PC-3 (cell line): ENCODE measurements at regions not wholly inside any gene's neighbourhood (a gene's known extent, or its start where the extent isn't known, plus 50 kb on each side); places are given as distances from the start of the nearest gene placed in this dataset.

Source experiments
- ATAC-seq: fragments of 200-7000 bp; cut with Tn5 transposase; 2 replicates; pipeline ENCODE4 v1.9.1; 2020; ENCODE audit warnings: mild to moderate bottlenecking, moderate library complexity
- BruUV-seq: library from RNA; stranded (reverse); fragments of 400-500 nt; replicated peaks from 2 replicates; lab custom pipeline; 2021; lab: Mats Ljungman, UMichigan
- CTCF ChIA-PET: fragments of 300-600 bp; sonication (Branson Sonifier 250); formaldehyde crosslinking; loops from one replicate; lab custom pipeline; 2022; ENCODE audit warnings: antibody characterized with exemption; lab: Charles Lee
- POLR2A ChIA-PET: fragments of 300-600 bp; sonication (Branson Sonifier 250); formaldehyde crosslinking; loops from one replicate; lab custom pipeline; 2022; ENCODE audit warnings: antibody characterized with exemption; ENCODE audit not compliant: unreplicated experiment; lab: Charles Lee
- DNase-seq: peaks from one replicate; pipeline ENCODE4 v3.0.0-alpha.2; 2015
- H2AFZ ChIP-seq: fragments of 300-600 bp; sonication (generic); 2 replicates; pipeline ENCODE4 v1.6.0; 2016; ENCODE audit warnings: antibody characterized with exemption, low read length
- H3F3A ChIP-seq: fragments of 300-600 bp; sonication (generic); one replicate; pipeline ENCODE4 v1.6.0; 2017; ENCODE audit warnings: antibody characterized with exemption, low read length, control low read depth, mild to moderate bottlenecking; ENCODE audit not compliant: unreplicated experiment
- H3K27ac ChIP-seq: fragments of 300-600 bp; sonication (generic); 2 replicates; pipeline ENCODE4 v1.5.1; 2016; ENCODE audit warnings: mild to moderate bottlenecking, low read length
- H3K27me3 ChIP-seq: fragments of 300-600 bp; sonication (generic); 2 replicates; pipeline ENCODE4 v1.6.1; 2016; ENCODE audit warnings: low read length, mixed read lengths
- H3K36me3 ChIP-seq: fragments of 300-600 bp; sonication (generic); 2 replicates; pipeline ENCODE4 v1.6.1; 2016; ENCODE audit warnings: low read depth, mixed run types, low read length, mixed read lengths
- H3K4me1 ChIP-seq: fragments of 300-600 bp; sonication (generic); 2 replicates; pipeline ENCODE4 v1.5.1; 2016; ENCODE audit warnings: low read length; ENCODE audit not compliant: insufficient read depth
- H3K4me2 ChIP-seq: fragments of 300-600 bp; sonication (generic); 2 replicates; pipeline ENCODE4 v1.6.0; 2016; ENCODE audit warnings: low read length
- H3K4me3 ChIP-seq: fragments of 300-600 bp; sonication (generic); 2 replicates; pipeline ENCODE4 v1.5.1; 2016; ENCODE audit warnings: mild to moderate bottlenecking, low read length, mixed read lengths
- H3K79me2 ChIP-seq: fragments of 300-600 bp; sonication (generic); 2 replicates; pipeline ENCODE4 v1.6.1; 2017; ENCODE audit warnings: low read length, mixed read lengths
- H3K9ac ChIP-seq: fragments of 300-600 bp; sonication (generic); 2 replicates; pipeline ENCODE4 v1.6.0; 2016; ENCODE audit warnings: mild to moderate bottlenecking, low read length
- H3K9me2 ChIP-seq: fragments of 300-600 bp; sonication (generic); replicated peaks from 2 replicates; pipeline ENCODE4 v1.6.1; 2016; ENCODE audit warnings: mixed run types, low read length, mixed read lengths
- H3K9me3 ChIP-seq: fragments of 300-600 bp; sonication (generic); 2 replicates; pipeline ENCODE4 v1.6.1; 2016; ENCODE audit warnings: low read length, mixed read lengths
- H4K20me1 ChIP-seq: fragments of 300-600 bp; sonication (generic); 2 replicates; pipeline ENCODE4 v1.6.1; 2016; ENCODE audit warnings: low read length, mixed read lengths
- EZH2 ChIP-seq: fragments of 300-600 bp; sonication (generic); IDR thresholded peaks from one replicate; pipeline ENCODE4 v1.6.1; 2017; ENCODE audit warnings: antibody characterized with exemption, mild to moderate bottlenecking, low read length; ENCODE audit not compliant: unreplicated experiment
- EZH2phosphoT487 ChIP-seq: fragments of 300-600 bp; sonication (generic); IDR thresholded peaks from 2 replicates; pipeline ENCODE4 v1.6.1; 2018; ENCODE audit warnings: mild to moderate bottlenecking, antibody characterized with exemption, low read length, borderline replicate concordance
- intact Hi-C: fragments of 100-400 bp; cut with micrococcal nuclease; formaldehyde crosslinking; loops from 2 replicates; pipeline ENCODE4 v1.9.0; 2023
- TF ChIP-seq, protein P1 (sequence below): fragments of 300-600 bp; sonication (generic); conservative IDR thresholded peaks from 2 replicates; pipeline ENCODE4 v1.5.1; 2017; ENCODE audit warnings: antibody characterized with exemption, low read depth, mild to moderate bottlenecking, low read length

DNA sequence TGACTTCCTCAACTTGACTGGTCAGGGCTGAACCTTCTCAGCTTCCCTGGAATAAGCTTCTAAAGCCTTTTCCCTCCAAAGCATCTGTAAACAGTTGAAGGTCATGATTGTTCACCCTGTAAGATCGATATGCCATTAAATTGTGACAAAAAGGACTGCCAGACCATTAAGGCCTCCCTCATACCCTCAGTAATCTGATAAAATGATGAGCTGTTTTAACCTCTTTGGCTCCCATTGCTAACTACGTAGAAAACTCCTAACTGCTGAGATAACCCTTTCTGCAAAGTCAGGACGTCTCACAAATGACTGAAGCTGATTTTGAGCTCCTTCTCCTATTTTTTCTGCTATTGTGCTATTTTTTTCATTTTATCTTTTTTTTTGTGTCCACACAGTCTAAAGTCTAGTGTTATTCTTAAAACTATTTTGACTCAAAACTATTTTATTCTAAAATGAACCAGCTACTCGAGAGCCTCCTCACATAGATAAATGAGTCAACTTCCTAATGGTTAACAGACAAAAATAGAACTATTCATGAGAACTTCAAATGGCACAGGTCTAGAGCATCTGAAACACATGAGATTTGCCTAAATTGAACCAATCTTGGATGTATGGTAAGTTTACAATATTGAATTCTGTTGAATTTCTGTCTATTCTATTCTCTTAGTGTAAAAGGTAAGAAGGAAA is 395.6 kb upstream of the TLE4 start:
- Histone ChIP-seq H3K9me2 (no peaks in the 10 kb centered on the region), H3K4me1 (no peaks in the 10 kb centered on the region), H3F3A (no peaks in the 10 kb centered on the region), H3K27ac (no peak overlapping the region), H3K36me3 (no peaks in the 10 kb centered on the region), H3K27me3 (no peaks in the 10 kb centered on the region), H3K4me3 (no peak overlapping the region), H4K20me1 (no peaks in the 10 kb centered on the region), H3K9ac (no peak overlapping the region), H2AFZ (no peak overlapping the region), H3K9me3 (no peaks in the 10 kb centered on the region), H3K4me2 (no peak overlapping the region), H3K79me2 (no peaks in the 10 kb centered on the region)
- ATAC-seq (no peak), DNase-seq (no peak)
- POLR2A ChIA-PET, result no interaction called here
- TF ChIP-seq, protein P1, sequence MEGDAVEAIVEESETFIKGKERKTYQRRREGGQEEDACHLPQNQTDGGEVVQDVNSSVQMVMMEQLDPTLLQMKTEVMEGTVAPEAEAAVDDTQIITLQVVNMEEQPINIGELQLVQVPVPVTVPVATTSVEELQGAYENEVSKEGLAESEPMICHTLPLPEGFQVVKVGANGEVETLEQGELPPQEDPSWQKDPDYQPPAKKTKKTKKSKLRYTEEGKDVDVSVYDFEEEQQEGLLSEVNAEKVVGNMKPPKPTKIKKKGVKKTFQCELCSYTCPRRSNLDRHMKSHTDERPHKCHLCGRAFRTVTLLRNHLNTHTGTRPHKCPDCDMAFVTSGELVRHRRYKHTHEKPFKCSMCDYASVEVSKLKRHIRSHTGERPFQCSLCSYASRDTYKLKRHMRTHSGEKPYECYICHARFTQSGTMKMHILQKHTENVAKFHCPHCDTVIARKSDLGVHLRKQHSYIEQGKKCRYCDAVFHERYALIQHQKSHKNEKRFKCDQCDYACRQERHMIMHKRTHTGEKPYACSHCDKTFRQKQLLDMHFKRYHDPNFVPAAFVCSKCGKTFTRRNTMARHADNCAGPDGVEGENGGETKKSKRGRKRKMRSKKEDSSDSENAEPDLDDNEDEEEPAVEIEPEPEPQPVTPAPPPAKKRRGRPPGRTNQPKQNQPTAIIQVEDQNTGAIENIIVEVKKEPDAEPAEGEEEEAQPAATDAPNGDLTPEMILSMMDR, result no peak
- no peak for TF ChIP-seq EZH2
- TF ChIP-seq EZH2phosphoT487, result no peak
- CTCF ChIA-PET, result no interaction called here
- BruUV-seq, result no TSS peak
- intact Hi-C loops, result no loop called here

DNA sequence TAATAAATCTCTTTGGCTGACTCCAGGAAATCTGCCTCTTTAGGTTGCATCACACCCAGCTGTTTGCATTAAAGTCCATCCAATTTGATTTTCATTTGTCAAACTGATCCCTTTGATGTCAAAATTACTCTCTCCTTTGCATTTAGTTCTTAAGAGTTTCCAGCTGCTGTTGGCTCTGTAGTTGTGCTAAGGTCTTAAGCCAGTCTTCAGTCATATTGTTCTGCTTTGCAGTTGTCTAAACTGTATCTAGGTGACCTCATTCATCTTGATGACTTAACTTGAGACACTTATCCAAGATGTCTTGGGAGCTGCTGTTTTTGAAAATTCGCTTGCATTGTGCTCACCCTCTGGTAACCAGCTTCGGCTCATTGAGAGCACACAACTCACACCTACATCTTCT is 386.9 kb upstream of the TLE4 start:
- no peaks in the 10 kb centered on the region for H3K9me2 ChIP-seq
- no peaks in the 10 kb centered on the region for H3K9me3 ChIP-seq
- no peak overlapping the region for H3K4me3 ChIP-seq
- H2AFZ ChIP-seq, result no peak overlapping the region
- intact Hi-C loops, result no loop called here
- ChIA-PET POLR2A (no interaction called here), CTCF (no interaction called here)
- no peak for TF ChIP-seq EZH2
- TF ChIP-seq EZH2phosphoT487, result no peak
- TF ChIP-seq, protein P1, result no peak
- DNase-seq (no peak), ATAC-seq (no peak)
- no peaks in the 10 kb centered on the region for H3K4me1 ChIP-seq
- BruUV-seq, result no TSS peak
- no peaks in the 10 kb centered on the region for H3F3A ChIP-seq
- no peaks in the 10 kb centered on the region for H3K36me3 ChIP-seq
- no peak overlapping the region for H3K9ac ChIP-seq
- no peak overlapping the region for H3K4me2 ChIP-seq
- no peaks in the 10 kb centered on the region for H3K79me2 ChIP-seq
- H3K27me3 ChIP-seq, result no peaks in the 10 kb centered on the region
- H4K20me1 ChIP-seq, result no peaks in the 10 kb centered on the region
- no peak overlapping the region for H3K27ac ChIP-seq

DNA sequence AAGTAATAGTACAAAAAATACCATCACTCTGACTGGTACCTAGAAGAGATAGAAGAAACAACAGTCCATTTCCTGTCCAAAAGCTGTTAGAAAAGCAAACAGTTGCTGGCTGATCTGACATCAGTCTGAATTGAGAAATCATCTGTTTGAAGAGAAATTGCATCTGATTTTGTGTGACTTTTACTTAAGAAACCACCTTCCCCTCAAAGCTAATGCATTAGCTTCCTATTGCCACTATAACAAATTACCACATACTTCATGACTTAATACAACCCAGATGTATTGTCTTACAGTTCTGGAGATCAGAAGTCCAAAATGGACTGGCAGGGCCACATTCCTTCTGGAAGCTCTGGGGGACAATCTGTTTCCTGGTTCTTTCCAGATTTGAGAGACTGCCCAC is 385.9 kb upstream of the TLE4 start:
- ATAC-seq (no peak), DNase-seq (no peak)
- Histone ChIP-seq H3K79me2 (no peaks in the 10 kb centered on the region), H3K4me2 (no peak overlapping the region), H3K4me3 (no peak overlapping the region), H3K27me3 (no peaks in the 10 kb centered on the region), H4K20me1 (no peaks in the 10 kb centered on the region), H3K9me3 (no peaks in the 10 kb centered on the region), H3K27ac (no peak overlapping the region), H3K9ac (no peak overlapping the region), H2AFZ (no peak overlapping the region), H3K36me3 (no peaks in the 10 kb centered on the region), H3K9me2 (no peaks in the 10 kb centered on the region), H3F3A (no peaks in the 10 kb centered on the region), H3K4me1 (no peaks in the 10 kb centered on the region)
- POLR2A ChIA-PET, result no interaction called here
- no TSS peak for BruUV-seq
- intact Hi-C loops, result no loop called here
- TF ChIP-seq, protein P1, result no peak
- TF ChIP-seq EZH2phosphoT487 (no peak), EZH2 (no peak)
- CTCF ChIA-PET, result no interaction called here
